ENCODE measurements at regions not wholly inside any gene's neighbourhood (a gene's known extent, or its start where the extent isn't known, plus 50 kb on each side); places are given as distances from the start of the nearest gene placed in this dataset.

GRCh38 chr2:217199255-217199630 is 339.4 kb upstream of the TNP1 start:
- Histone ChIP-seq H3K27me3 (ENCODE audit: control insufficient read depth, extremely low read depth, insufficient read depth, low read length) (no peaks in the 10 kb centered on the region), H3K4me3 (ENCODE audit: control insufficient read depth in 2 of 3, extremely low read depth in 1 of 3, insufficient read depth in 2 of 3, low read depth in 1 of 3, low read length in 3 of 3) (no peak overlapping the region), H3K36me3 (ENCODE audit: control insufficient read depth in 2 of 2, extremely low read depth in 1 of 2, insufficient read depth in 2 of 2, low read length in 2 of 2) (no peaks in the 10 kb centered on the region), H3K79me2 (ENCODE audit: control insufficient read depth, insufficient read depth, low read length) (no peaks in the 10 kb centered on the region), H3K9me1 (ENCODE audit: control insufficient read depth, extremely low read depth, insufficient read depth, low read length) (no peaks in the 10 kb centered on the region), H4K20me1 (ENCODE audit: control insufficient read depth, extremely low read depth, insufficient read depth, low read length) (no peaks in the 10 kb centered on the region), H3K9me3 (ENCODE audit: control insufficient read depth, low read depth, low read length) (no peaks in the 10 kb centered on the region), H3K27ac (ENCODE audit: control insufficient read depth, insufficient read depth, low read length) (no peak overlapping the region), H3K9ac (ENCODE audit: control insufficient read depth, extremely low read depth, insufficient read depth, low read length) (no peak overlapping the region), H3K4me1 (ENCODE audit: control insufficient read depth, extremely low read depth, insufficient read depth, low read length) (no peaks in the 10 kb centered on the region), H3K4me2 (ENCODE audit: control insufficient read depth, extremely low read depth, insufficient read depth, low read depth, low read length) (no peak overlapping the region), H2AFZ (ENCODE audit: control insufficient read depth, low read length) (no peak overlapping the region)
- dilution Hi-C loops (cut with MboI; ENCODE audit: extremely low pct_ligation_motif_present, low sequenced_read_pairs), result no loop called here
- TF ChIP-seq CTCF (optimal IDR thresholded peaks at IDR 0.05 in 1 of 3, IDR thresholded peaks at IDR 0.05 in 1 of 3, conservative IDR thresholded peaks at IDR 0.05 in 1 of 3; ENCODE audit: extremely low read depth in 1 of 3, insufficient read depth in 2 of 3, low read length in 3 of 3) (no peak), EZH2 (IDR thresholded peaks at IDR 0.05; ENCODE audit: low read length) (no peak)
- FAIRE-seq (no peak), DNase-seq (ENCODE audit: low read depth, low spot score) (no peak)

- H3K27me3 ChIP-seq (ENCODE audit: control insufficient read depth, extremely low read depth, insufficient read depth, low read length), result no peaks in the 10 kb centered on the region
- DNase-seq (ENCODE audit: low read depth, low spot score) (no peak), FAIRE-seq (no peak)
- H3K27ac ChIP-seq (ENCODE audit: control insufficient read depth, insufficient read depth, low read length), result no peak overlapping the region
- dilution Hi-C loops (cut with MboI; ENCODE audit: extremely low pct_ligation_motif_present, low sequenced_read_pairs), result no loop called here
- H3K4me2 ChIP-seq (ENCODE audit: control insufficient read depth, extremely low read depth, insufficient read depth, low read depth, low read length), result no peak overlapping the region
- H3K9me1 ChIP-seq (ENCODE audit: control insufficient read depth, extremely low read depth, insufficient read depth, low read length), result no peaks in the 10 kb centered on the region
- peaks cover 11% of the 10 kb centered on the region for H3K4me1 ChIP-seq (ENCODE audit: control insufficient read depth, extremely low read depth, insufficient read depth, low read length)
- H3K36me3 ChIP-seq (ENCODE audit: control insufficient read depth in 2 of 2, extremely low read depth in 1 of 2, insufficient read depth in 2 of 2, low read length in 2 of 2), result no peaks in the 10 kb centered on the region
- no peaks in the 10 kb centered on the region for H4K20me1 ChIP-seq (ENCODE audit: control insufficient read depth, extremely low read depth, insufficient read depth, low read length)
- no peak overlapping the region for H3K4me3 ChIP-seq (ENCODE audit: control insufficient read depth in 2 of 3, extremely low read depth in 1 of 3, insufficient read depth in 2 of 3, low read depth in 1 of 3, low read length in 3 of 3)
- H3K9ac ChIP-seq (ENCODE audit: control insufficient read depth, extremely low read depth, insufficient read depth, low read length), result no peak overlapping the region
- H3K9me3 ChIP-seq (ENCODE audit: control insufficient read depth, low read depth, low read length), result no peaks in the 10 kb centered on the region
- no peak overlapping the region for H2AFZ ChIP-seq (ENCODE audit: control insufficient read depth, low read length)
- no peak for TF ChIP-seq EZH2 (IDR thresholded peaks at IDR 0.05; ENCODE audit: low read length)
- TF ChIP-seq CTCF (optimal IDR thresholded peaks at IDR 0.05 in 1 of 3, IDR thresholded peaks at IDR 0.05 in 1 of 3, conservative IDR thresholded peaks at IDR 0.05 in 1 of 3; ENCODE audit: extremely low read depth in 1 of 3, insufficient read depth in 2 of 3, low read length in 3 of 3), result no peak
- no peaks in the 10 kb centered on the region for H3K79me2 ChIP-seq (ENCODE audit: control insufficient read depth, insufficient read depth, low read length)
Measured at GRCh38 chr2:217195658-217196446, 336.0 kb upstream of the TNP1 start.

Measured in keratinocyte (primary cell).